ENCODE measurements at regions not wholly inside any gene's neighbourhood (a gene's known extent, or its start where the extent isn't known, plus 50 kb on each side); places are given as distances from the start of the nearest gene placed in this dataset.

DNA sequence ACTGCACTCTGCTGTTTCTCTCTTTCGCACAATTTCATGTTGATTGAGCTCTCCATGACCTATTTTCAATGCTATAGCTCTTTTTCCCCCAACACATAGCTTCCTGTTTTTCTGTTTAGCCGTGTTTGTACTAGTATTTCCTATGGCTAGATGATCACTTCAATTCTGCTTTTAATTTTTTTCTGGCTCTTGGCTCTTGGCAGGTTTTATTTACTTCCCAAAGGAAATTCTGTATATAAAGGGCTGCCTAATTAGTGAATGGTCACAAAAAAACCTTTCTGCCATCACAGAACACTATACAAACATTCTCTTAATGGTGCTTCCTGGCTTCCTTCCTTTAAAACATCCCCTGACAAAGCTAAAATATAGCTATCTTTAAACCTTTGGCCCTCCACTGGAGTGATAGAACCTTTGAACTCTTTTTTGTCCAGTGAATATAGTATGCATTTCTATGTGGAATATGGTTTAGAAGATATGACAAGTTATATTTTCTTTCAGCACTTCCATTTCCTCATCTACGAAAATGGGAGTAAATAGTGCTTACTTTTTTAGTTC, 88.2 kb downstream of the RASSF9 start:
- no peak for TF ChIP-seq ZNF384 (IDR thresholded peaks at IDR 0.05)
- TF ChIP-seq L3MBTL2 (conservative IDR thresholded peaks at IDR 0.05) = no peak
- TF ChIP-seq, protein P1, sequence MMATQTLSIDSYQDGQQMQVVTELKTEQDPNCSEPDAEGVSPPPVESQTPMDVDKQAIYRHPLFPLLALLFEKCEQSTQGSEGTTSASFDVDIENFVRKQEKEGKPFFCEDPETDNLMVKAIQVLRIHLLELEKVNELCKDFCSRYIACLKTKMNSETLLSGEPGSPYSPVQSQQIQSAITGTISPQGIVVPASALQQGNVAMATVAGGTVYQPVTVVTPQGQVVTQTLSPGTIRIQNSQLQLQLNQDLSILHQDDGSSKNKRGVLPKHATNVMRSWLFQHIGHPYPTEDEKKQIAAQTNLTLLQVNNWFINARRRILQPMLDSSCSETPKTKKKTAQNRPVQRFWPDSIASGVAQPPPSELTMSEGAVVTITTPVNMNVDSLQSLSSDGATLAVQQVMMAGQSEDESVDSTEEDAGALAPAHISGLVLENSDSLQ (IDR thresholded peaks at IDR 0.05) = no peak
- no peak for TF ChIP-seq SP1 (IDR thresholded peaks at IDR 0.05)
- no peak for TF ChIP-seq ARNT (IDR thresholded peaks at IDR 0.05)
- TF ChIP-seq FOXA1 (IDR thresholded peaks at IDR 0.05) = no peak
